NOMO-1 (cell line): ENCODE measurements at regions not wholly inside any gene's neighbourhood (a gene's known extent, or its start where the extent isn't known, plus 50 kb on each side); places are given as distances from the start of the nearest gene placed in this dataset.

Source experiments
- DNase-seq, 2 experiments: peaks; one replicate each; lab custom pipeline; 2025; ENCODE audit not compliant: unreplicated experiment in 2 of 2; lab: John Stamatoyannopoulos, UW

DNA sequence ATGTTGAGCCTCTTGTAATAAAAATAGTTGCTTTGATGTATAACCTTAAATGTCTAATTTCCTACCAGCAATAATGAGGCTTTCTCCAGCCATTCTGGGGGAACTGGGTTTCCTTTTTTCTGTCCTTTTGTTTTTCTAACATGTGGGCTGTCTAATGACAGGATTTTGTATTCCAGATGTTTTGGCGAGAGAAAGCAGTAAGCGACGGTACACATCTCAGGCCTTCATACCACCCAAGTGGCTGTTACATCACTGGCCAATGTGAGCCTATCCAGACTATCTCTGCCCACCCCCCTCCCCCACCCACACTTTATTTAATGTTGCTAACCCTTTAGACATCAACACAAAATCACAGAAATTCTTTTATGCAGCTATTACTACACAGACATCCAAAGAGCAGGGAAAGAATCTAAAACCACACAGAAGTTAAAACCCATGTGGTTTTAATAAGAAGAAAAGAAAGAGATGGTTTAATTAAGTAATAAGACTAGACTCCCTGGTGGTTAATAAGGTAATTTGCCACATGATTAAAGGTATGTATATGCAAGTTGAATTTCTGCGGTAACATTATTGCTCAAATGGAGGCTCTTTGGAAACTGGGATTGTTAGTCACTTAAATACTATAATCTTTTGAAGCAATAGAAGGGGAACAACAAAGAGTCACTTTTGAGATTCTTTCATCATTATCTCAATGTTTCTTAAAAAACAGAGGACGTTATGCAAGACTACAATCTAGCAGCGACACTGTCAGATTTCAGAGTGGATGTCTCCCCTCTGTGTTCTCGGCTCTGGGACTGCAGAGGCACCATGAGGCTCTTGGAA is 365.1 kb downstream of the ENC1 start:
- peak; percentile 30 to 94 for DNase-seq

DNA sequence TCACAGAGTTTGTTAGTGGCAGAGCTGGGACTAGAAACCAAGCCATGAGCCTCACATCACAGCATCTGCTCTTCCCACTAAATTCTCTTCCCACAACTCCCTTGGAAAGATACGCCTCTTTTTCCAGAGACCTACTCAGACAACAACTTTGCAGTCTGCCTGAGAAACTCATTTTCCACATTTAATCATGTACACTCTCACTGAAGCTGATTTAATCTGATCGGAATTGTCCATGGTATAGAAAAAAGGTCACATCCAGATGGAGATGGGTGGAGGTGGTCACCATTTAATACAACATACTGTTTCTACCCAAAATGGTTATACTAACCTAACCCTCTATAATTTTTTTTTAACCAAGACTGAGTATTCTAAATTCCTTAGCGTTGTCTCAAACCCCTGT is 366.2 kb downstream of the ENC1 start:
- DNase-seq = no peak

DNA sequence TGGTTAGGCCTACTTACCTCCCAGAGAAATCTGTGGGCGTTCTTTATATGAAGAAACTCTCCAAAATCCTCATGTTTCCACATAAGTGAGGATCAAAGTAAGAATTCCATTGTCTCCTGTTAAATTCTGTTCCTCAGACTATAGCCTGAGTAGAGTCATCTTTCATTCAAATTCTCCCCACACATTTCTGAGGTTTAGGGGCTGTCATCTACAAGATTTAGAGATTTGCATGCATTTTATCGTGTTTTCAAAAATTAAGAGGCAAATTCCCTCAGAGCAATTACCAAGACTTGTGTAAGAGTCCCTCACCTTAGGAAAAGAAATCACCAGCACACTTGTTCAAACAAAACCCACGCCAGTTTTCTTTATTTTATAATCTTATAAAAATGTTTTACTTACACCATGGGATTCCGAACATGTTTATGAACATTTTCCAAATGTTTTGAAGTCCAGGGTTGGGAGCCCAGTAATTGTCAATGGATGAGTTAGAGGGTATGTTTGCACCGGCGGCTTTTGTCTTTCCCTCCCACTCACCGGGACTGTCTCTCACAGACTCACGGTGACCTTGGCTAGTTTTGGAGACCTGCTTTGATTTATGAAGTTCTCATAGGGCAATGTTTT is 367.6 kb downstream of the ENC1 start:
- no peak for DNase-seq

DNA sequence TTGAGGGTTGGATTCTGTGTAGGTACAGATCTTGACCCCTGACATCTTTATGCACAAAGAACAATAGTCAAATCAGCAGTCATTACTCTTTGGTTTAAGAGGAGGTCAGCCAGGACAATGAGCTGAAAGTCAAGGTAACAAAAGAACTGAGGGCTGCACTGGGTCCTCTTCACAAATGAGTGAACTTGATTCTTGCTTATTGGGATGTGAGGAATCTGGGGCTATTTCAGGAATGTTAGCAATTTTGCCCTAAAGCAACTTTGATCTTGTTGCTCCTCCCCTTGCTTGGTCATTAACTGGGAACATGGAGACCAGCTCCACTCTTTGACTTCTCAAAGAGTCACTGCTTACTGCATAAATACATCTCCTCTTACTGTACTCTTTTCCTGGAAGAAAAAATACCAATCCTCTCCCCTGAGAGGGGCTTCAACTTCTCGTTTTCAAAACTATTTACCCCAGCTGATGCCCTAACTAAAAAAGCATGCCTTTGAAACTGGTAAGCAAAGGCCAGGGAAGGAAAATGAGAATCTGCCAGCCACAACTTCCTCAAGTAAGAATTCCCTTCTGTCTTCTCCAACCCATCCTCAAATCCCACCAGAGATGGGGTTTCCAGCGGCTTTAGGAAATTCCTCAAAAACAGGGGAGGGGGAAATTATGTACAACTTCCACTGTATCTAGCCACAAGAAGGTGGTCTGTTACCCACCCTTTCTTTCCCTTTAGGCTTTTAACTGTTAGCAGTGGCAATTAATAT is 368.3 kb downstream of the ENC1 start:
- DNase-seq = no peak

GRCh38 chr5:74268297-74268696 is 372.2 kb downstream of the ENC1 start:
- no peak for DNase-seq

DNA sequence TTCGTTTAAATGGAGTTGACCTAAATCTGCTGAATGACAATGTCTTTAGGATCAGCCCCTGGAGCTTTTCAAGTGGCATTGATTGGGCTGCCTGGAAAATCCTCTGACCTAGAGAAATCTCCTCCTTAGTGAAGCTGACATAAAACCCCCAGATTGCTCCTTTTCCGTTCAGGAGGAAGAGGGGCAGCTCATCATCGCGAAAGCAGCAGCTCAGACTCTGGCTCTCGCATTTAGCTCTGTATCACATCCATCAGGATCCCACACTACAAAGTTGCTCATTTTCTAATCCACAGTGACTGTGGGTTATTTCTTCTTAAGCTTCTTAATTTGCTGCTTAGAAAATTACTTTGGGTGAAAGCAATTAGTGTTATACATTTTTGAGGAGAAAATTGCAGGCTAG is 373.7 kb downstream of the ENC1 start:
- no peak for DNase-seq

GRCh38 chr5:74266132-74266531 is 374.4 kb downstream of the ENC1 start:
- DNase-seq = no peak

DNA sequence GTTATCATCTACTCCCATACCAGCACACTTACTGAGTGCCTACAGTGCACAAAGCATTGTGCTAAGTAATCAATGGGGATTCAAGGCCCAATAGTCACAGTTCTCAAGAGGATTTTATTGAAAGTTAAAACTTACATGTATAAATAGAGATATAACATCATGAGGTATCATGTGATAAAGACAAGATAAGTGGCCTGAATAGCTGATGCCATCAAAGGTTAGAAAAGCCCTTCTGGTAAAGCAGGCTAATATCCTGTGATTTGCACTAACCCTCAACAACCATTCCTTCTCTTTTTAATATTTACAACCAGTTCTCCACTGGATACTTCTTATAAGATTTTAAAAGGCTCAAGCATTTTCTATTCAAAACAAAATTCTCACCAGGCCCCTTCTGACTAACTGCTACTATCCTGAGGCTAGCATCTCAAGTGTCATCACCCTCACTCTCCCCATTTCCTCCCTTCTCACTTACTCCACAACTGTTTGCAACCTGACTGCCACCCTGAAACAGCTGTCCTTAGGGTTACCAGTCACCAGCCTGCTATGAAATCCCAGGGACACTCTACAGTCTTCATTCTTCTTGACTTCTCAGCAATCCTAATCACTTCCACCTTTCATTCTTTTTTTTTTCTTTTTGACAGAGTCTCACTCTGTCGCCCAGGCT is 377.9 kb downstream of the ENC1 start:
- no peak for DNase-seq

GRCh38 chr5:74261866-74262265 is 378.7 kb downstream of the ENC1 start:
- no peak for DNase-seq

GRCh38 chr5:74261421-74261820 is 379.1 kb downstream of the ENC1 start:
- peak in 1 of 2 experiments; percentile 25 for DNase-seq

DNA sequence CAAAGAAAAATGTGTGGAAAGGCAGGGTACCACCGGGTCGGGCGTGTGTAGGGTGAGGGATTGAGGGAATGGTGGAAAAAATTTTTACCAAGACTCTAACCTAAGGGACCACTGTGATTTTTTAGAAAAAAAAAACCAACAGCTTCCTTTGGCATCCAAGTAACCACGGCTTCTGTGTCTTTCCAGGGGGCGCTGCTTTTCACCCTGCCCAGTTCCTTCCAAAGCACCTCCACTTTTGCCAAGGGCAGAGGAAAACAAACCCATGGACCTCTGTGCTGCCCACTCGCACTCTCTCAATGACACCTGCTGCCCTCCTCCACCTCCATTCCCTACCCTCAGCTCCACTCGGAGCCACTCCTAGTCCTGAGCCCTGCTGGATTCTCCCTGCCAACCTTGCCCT is 381.0 kb downstream of the ENC1 start:
- DNase-seq = no peak

DNA sequence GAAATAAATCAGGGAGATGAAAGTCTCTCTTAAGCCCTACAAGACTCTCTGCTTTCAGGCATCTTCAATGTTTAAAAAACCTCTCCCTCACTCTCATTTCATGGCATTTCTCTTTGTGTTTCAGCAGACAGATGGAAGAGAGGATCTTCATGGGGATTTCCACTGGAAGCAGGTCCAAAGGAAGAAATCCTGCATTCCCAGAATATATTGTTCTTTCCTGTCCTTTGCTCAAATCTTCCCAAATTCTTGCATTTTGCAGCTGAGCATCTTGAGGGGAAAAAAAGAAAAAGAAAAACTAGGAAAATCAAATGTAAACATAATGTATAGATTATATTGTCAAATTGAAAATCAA is 382.2 kb downstream of the ENC1 start:
- DNase-seq = no peak

- peak; percentile 80 to 83 for DNase-seq
These were observed 382.7 kb downstream of the ENC1 start for GRCh38 chr5:74257645-74258313.

DNA sequence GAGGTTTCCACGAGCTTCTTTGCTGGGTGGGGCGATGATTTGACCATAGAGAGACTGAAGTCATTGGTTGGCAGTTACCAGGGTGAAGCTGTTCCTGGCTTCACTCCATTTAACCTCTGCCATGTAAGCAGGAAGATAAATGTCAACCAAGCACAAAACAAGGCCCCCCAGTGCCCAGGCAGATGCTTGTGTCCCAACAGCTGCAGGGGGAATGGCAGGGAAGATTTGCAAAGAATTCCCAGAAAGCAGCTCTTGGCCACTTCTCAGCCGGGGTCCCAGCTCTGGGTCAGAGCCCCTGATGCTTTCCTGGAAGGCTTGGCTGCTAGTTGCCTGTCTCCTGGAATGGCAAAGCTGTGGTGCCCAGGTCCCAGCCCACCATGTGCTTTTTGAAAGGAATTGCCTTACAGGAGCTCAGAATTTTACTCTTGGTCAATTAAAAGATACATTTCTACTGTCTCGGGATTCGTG is 383.4 kb downstream of the ENC1 start:
- peak in 1 of 2 experiments; percentile 20 for DNase-seq

DNA sequence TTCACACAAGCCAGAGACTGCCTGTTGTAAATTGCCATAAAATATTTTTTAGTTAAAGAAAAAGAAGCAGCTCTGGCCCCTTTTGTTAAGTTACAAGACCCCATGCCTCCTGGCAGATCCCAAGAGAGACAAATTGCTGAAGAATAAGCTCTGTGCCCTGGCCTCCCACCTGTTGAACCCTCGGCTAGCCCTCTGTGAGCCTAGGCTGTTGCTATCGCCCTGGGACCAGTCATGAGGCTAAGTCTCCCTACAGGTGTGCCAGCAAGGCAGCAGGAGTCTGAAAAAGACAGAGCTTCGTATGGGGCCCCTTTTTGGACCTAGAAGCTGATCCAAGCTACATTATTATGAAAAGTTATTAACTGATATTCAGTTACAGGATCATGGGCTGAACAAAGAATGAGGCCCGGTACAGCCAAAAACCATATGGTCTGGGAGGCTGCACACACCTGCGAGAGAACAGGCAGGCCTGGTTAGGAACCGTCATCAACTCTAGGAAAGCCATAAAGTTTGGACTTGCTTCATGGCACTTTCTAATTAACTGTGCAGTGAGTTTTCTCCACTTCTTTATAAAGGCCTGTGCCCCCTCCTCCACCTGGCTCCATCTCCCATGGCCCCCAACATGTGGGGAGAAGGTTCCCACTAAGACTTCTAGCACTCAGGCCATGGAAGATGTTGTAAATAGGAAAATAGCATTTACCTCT is 384.7 kb downstream of the ENC1 start:
- DNase-seq = no peak

GRCh38 chr5:74254257-74254656 is 386.3 kb downstream of the ENC1 start:
- DNase-seq = no peak

- no peak for DNase-seq
These were observed 388.5 kb downstream of the ENC1 start for GRCh38 chr5:74252044-74252443.

DNA sequence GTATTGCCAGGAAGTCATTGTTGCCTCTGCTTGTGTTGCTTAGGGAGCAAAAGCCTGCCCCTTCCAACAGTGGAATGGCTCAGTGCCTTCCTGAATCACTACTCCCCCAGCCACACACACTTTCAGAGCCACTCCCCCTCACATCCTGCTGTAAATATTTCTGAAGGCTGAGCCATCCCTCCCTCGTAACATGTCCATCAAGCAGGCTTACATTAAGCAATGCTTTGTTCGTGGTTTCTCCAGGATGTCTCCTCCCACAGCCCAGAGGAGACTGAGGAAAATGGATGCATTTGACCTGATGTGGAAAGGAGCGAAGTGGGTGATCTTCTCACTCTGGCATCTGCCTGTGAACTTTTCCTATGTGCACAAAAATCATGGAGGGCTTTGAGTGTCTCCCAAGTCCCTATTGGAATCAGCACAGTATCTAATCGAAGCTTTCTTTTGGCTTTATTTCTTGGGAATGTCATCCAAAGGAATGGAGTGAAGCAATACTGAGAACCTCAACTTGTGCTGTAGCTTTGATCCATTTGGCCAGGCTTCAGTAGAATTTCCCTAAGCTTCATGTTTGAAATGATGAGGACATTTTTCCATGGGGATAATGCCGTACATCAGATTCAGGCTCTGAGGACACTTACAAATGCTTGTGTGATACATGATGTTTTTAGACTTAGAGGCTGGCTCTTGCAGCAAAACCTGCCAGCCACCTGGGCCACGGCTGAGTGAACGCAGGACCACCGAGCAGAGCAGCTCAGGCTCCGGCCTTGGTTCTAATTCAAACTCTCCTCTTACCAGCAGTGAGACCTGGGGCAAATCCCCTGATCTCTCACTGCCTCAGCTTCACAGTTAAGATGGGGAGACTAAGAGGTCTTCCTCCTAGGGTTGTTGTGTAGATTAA is 389.1 kb downstream of the ENC1 start:
- peak; percentile 76 to 78 for DNase-seq
